HCT116 (cell line): ENCODE measurements at regions not wholly inside any gene's neighbourhood (a gene's known extent, or its start where the extent isn't known, plus 50 kb on each side); places are given as distances from the start of the nearest gene placed in this dataset.

Experiments used
- ATAC-seq: fragments of 200-7000 bp; cut with Tn5 transposase; 2 replicates; pipeline ENCODE4 v1.9.1; 2020; ENCODE audit warnings: mild to moderate bottlenecking, moderate library complexity
- BruUV-seq: library from RNA; stranded (reverse); fragments of 400-500 nt; replicated peaks from 2 replicates; lab custom pipeline; 2021; lab: Mats Ljungman, UMichigan
- CTCF ChIA-PET: fragments of 300-600 bp; sonication (Branson Sonifier 250); formaldehyde crosslinking; loops from one replicate; lab custom pipeline; 2021; ENCODE audit warnings: antibody characterized with exemption; lab: Charles Lee
- POLR2A ChIA-PET: fragments of 300-600, 350-600 bp; sonication (Branson Sonifier 250); formaldehyde crosslinking; loops from one replicate; lab custom pipeline; 2021; ENCODE audit warnings: antibody characterized with exemption; lab: Charles Lee
- RAD21 ChIA-PET, 2 experiments: fragments of 300-600 bp; sonication (Branson Sonifier 250); formaldehyde crosslinking; loops; one replicate each; lab custom pipeline; 2023; ENCODE audit warnings: low total read pairs in 2 of 2; ENCODE audit not compliant: uncharacterized antibody in 2 of 2, unreplicated experiment in 2 of 2, low non-redundant PET in 1 of 2; lab: Charles Lee
- DNase-seq: peaks from one replicate; pipeline ENCODE4 v3.0.0-alpha.2; 2010; ENCODE audit warnings: low read depth, low spot score
- H2AFZ ChIP-seq: fragments of 200-600 bp; shearing (Covaris generic), sonication (generic); 2 replicates; pipeline ENCODE4 v1.6.1; 2017; ENCODE audit warnings: low read depth, mixed run types, mixed read lengths, antibody characterized with exemption, low read length; ENCODE audit not compliant: poor library complexity, severe bottlenecking
- H3K27ac ChIP-seq: 2 replicates; pipeline ENCODE4 v1.5.1; 2012; ENCODE audit warnings: low read depth, low read length
- H3K27me3 ChIP-seq: fragments of 200-600 bp; sonication (generic); 2 replicates; pipeline ENCODE4 v1.6.1; 2016; ENCODE audit warnings: mixed run types, low read length, mixed read lengths; ENCODE audit not compliant: insufficient read depth
- H3K36me3 ChIP-seq, 2 experiments: fragments of 200-500 bp in 1 of 2; fragments of 200-600 bp in 1 of 2; sonication (Bioruptor generic) in 1 of 2; sonication (generic) in 1 of 2; 2 replicates each; pipeline versions ENCODE4 v1.5.1 to v1.6.1; 2014 to 2016; ENCODE audit warnings: low read length in 2 of 2, inconsistent platforms in 1 of 2, mixed read lengths in 1 of 2, mixed run types in 1 of 2; ENCODE audit not compliant: insufficient read depth in 2 of 2, control insufficient read depth in 1 of 2
- H3K4me1 ChIP-seq, 2 experiments: fragments of 200-600 bp in 1 of 2; sonication (generic) in 1 of 2; 2 replicates each; pipeline versions ENCODE4 v1.5.1 to v1.6.1; 2012 to 2017; ENCODE audit warnings: low read length in 2 of 2, inconsistent platforms in 1 of 2, mild to moderate bottlenecking in 1 of 2, mixed read lengths in 1 of 2, mixed run types in 1 of 2, moderate library complexity in 1 of 2; ENCODE audit not compliant: insufficient read depth in 2 of 2, control insufficient read depth in 1 of 2
- H3K4me2 ChIP-seq: fragments of 200-600 bp; sonication (generic); 2 replicates; pipeline ENCODE4 v1.6.1; 2017; ENCODE audit warnings: mixed run types, low read length, mixed read lengths
- H3K4me3 ChIP-seq, 2 experiments: fragments of 200-600 bp in 1 of 2; sonication (generic) in 1 of 2; replicated peaks in 1 of 2; 2 replicates each; pipeline ENCODE4 v1.5.1; 2011 to 2016; ENCODE audit warnings: low read length in 2 of 2, control low read depth in 1 of 2, low read depth in 1 of 2, mild to moderate bottlenecking in 1 of 2, mixed read lengths in 1 of 2, mixed run types in 1 of 2
- H3K79me2 ChIP-seq: fragments of 200-600 bp; sonication (generic); 2 replicates; pipeline ENCODE4 v1.6.1; 2017; ENCODE audit warnings: mild to moderate bottlenecking, mixed run types, low read length, moderate library complexity, mixed read lengths; ENCODE audit not compliant: insufficient read depth
- H3K9ac ChIP-seq: fragments of 200-600 bp; sonication (generic); 2 replicates; pipeline ENCODE4 v1.6.1; 2016; ENCODE audit warnings: low read length, mixed read lengths
- H3K9me2 ChIP-seq: fragments of 200-600 bp; sonication (generic), shearing (Covaris generic); 2 replicates; pipeline ENCODE4 v1.6.1; 2017; ENCODE audit warnings: mixed run types, mild to moderate bottlenecking, moderate library complexity; ENCODE audit not compliant: insufficient read depth
- H3K9me3 ChIP-seq, 2 experiments: fragments of 200-500 bp in 1 of 2; fragments of 200-600 bp in 1 of 2; sonication (Bioruptor generic) in 1 of 2; sonication (generic) in 1 of 2; 2 replicates each; pipeline ENCODE4 v1.6.1; 2014 to 2017; ENCODE audit warnings: low read length in 2 of 2, mixed read lengths in 2 of 2, inconsistent platforms in 1 of 2, low read depth in 1 of 2, mild to moderate bottlenecking in 1 of 2, mixed run types in 1 of 2, moderate library complexity in 1 of 2; ENCODE audit not compliant: control insufficient read depth in 1 of 2, insufficient read depth in 1 of 2
- H4K20me1 ChIP-seq: fragments of 200-600 bp; sonication (generic), shearing (Covaris generic); 2 replicates; pipeline ENCODE4 v1.6.1; 2017; ENCODE audit warnings: mixed run types, mild to moderate bottlenecking, moderate library complexity; ENCODE audit not compliant: insufficient read depth
- CBX3 ChIP-seq: IDR thresholded peaks from 2 replicates; pipeline ENCODE4 v1.6.1; 2012; ENCODE audit warnings: low read depth
- CEBPB ChIP-seq: IDR thresholded peaks from 2 replicates; pipeline ENCODE4 v1.6.1; 2012; ENCODE audit warnings: low read depth
- EZH2phosphoT487 ChIP-seq: fragments of 200-600 bp; IDR thresholded peaks from 2 replicates; pipeline ENCODE4 v1.6.1; 2018; ENCODE audit warnings: antibody characterized with exemption, borderline replicate concordance
- FOSL1 ChIP-seq: IDR thresholded peaks from 2 replicates; pipeline ENCODE4 v1.6.1; 2012; ENCODE audit warnings: low read depth
- POLR2A ChIP-seq: IDR thresholded peaks from 2 replicates; pipeline ENCODE4 v1.7.0; 2011; ENCODE audit warnings: borderline replicate concordance; ENCODE audit not compliant: insufficient read depth, insufficient read length; ENCODE audit errors: extremely low read depth
- SP1 ChIP-seq: IDR thresholded peaks from 2 replicates; pipeline ENCODE4 v1.6.1; 2012; ENCODE audit warnings: low read depth
- TCF7L2 ChIP-seq: IDR thresholded peaks from 2 replicates; pipeline ENCODE4 v1.7.0; 2011; ENCODE audit warnings: borderline replicate concordance, inconsistent platforms; ENCODE audit not compliant: insufficient read depth, insufficient read length; ENCODE audit errors: extremely low read depth
- intact Hi-C: fragments of 100-400 bp; cut with micrococcal nuclease; formaldehyde crosslinking; loops from 2 replicates; pipeline ENCODE4 v1.10.0; 2022
- TF ChIP-seq, protein P1 (sequence below), 3 experiments: fragments of 200-600 bp in 1 of 3; sonication (generic) in 1 of 3; IDR thresholded peaks in 2 of 3; conservative IDR thresholded peaks in 1 of 3; 2 replicates each; pipeline ENCODE4 v1.5.1; 2012 to 2017; ENCODE audit warnings: low read depth in 2 of 3, low read length in 2 of 3, antibody characterized with exemption in 1 of 3, borderline replicate concordance in 1 of 3, control low read depth in 1 of 3, mild to moderate bottlenecking in 1 of 3, mixed read lengths in 1 of 3, mixed run types in 1 of 3, moderate library complexity in 1 of 3; ENCODE audit not compliant: insufficient read depth in 1 of 3
- TF ChIP-seq, protein P2 (sequence below): IDR thresholded peaks from 2 replicates; pipeline ENCODE4 v1.6.1; 2012; ENCODE audit warnings: low read depth

DNA sequence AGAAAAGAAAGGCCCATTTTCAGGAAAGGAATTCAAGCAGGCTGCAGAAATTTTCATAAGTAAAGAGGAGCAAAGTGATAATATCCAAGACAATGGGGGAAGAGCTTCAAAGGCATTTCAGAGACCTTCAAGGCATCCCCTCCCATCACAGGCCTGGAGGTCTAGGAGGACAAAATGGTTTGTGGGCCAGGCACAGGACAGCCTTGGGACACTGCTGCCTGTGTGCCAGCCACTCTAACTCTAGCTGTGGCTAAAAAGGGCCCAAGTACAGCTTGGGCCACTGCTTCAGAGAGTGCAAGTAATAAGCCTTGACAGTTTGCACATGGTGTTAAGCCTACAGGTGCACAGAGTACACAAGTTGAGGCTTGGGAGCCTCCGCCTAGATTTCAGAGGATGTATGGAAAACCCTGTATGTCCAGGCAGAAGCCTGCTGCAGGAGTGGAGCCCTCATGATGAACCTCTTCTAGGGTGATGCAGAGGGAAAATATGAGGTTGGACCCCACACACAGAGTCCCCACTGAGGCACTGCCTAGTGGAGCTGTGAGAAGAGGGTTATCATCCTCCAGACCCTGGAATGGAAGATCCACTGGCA, 51.8 kb upstream of the ZSWIM5 start:
- ChIA-PET RAD21 (no interaction called here), POLR2A (no interaction called here), CTCF (no interaction called here)
- Histone ChIP-seq H3K9ac (no peak overlapping the region), H2AFZ (no peak overlapping the region), H3K27me3 (no peaks in the 10 kb centered on the region), H3K4me1 (no peaks in the 10 kb centered on the region), H3K4me2 (no peak overlapping the region), H4K20me1 (no peaks in the 10 kb centered on the region), H3K27ac (no peak overlapping the region), H3K9me2 (no peaks in the 10 kb centered on the region), H3K4me3 (no peak overlapping the region), H3K9me3 (peaks cover 10 to 16% of the 10 kb centered on the region in 2 experiments; a peak in 2 of 4 replicates), H3K36me3 (no peaks in the 10 kb centered on the region), H3K79me2 (no peaks in the 10 kb centered on the region)
- BruUV-seq: no TSS peak
- no peak for TF ChIP-seq FOSL1
- TF ChIP-seq, protein P1, sequence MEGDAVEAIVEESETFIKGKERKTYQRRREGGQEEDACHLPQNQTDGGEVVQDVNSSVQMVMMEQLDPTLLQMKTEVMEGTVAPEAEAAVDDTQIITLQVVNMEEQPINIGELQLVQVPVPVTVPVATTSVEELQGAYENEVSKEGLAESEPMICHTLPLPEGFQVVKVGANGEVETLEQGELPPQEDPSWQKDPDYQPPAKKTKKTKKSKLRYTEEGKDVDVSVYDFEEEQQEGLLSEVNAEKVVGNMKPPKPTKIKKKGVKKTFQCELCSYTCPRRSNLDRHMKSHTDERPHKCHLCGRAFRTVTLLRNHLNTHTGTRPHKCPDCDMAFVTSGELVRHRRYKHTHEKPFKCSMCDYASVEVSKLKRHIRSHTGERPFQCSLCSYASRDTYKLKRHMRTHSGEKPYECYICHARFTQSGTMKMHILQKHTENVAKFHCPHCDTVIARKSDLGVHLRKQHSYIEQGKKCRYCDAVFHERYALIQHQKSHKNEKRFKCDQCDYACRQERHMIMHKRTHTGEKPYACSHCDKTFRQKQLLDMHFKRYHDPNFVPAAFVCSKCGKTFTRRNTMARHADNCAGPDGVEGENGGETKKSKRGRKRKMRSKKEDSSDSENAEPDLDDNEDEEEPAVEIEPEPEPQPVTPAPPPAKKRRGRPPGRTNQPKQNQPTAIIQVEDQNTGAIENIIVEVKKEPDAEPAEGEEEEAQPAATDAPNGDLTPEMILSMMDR (IDR thresholded peaks at IDR 0.05 in 2 of 3, conservative IDR thresholded peaks at IDR 0.05 in 1 of 3; ENCODE audit: borderline replicate concordance in 1 of 3, insufficient read depth in 1 of 3, low read depth in 2 of 3, low read length in 2 of 3): no peak
- no peak for TF ChIP-seq CEBPB
- no peak for TF ChIP-seq TCF7L2
- peak; percentile 69; the same call in 1 of the 2 replicates for TF ChIP-seq CBX3
- no peak for TF ChIP-seq POLR2A
- TF ChIP-seq SP1: no peak
- TF ChIP-seq EZH2phosphoT487: no peak
- TF ChIP-seq, protein P2, sequence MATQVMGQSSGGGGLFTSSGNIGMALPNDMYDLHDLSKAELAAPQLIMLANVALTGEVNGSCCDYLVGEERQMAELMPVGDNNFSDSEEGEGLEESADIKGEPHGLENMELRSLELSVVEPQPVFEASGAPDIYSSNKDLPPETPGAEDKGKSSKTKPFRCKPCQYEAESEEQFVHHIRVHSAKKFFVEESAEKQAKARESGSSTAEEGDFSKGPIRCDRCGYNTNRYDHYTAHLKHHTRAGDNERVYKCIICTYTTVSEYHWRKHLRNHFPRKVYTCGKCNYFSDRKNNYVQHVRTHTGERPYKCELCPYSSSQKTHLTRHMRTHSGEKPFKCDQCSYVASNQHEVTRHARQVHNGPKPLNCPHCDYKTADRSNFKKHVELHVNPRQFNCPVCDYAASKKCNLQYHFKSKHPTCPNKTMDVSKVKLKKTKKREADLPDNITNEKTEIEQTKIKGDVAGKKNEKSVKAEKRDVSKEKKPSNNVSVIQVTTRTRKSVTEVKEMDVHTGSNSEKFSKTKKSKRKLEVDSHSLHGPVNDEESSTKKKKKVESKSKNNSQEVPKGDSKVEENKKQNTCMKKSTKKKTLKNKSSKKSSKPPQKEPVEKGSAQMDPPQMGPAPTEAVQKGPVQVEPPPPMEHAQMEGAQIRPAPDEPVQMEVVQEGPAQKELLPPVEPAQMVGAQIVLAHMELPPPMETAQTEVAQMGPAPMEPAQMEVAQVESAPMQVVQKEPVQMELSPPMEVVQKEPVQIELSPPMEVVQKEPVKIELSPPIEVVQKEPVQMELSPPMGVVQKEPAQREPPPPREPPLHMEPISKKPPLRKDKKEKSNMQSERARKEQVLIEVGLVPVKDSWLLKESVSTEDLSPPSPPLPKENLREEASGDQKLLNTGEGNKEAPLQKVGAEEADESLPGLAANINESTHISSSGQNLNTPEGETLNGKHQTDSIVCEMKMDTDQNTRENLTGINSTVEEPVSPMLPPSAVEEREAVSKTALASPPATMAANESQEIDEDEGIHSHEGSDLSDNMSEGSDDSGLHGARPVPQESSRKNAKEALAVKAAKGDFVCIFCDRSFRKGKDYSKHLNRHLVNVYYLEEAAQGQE: no peak
- intact Hi-C loops: no loop called here
- ATAC-seq (no peak), DNase-seq (no peak)
